GM11168 (cell line): ENCODE measurements at regions not wholly inside any gene's neighbourhood (a gene's known extent, or its start where the extent isn't known, plus 50 kb on each side); places are given as distances from the start of the nearest gene placed in this dataset.

Source experiments
- in situ Hi-C: fragments of 300-500 bp; cut with MboI; formaldehyde crosslinking; loops from one replicate; pipeline ENCODE4 v1.12.0; 2022; ENCODE audit warnings: low sequenced_read_pairs; ENCODE audit not compliant: unreplicated experiment

DNA sequence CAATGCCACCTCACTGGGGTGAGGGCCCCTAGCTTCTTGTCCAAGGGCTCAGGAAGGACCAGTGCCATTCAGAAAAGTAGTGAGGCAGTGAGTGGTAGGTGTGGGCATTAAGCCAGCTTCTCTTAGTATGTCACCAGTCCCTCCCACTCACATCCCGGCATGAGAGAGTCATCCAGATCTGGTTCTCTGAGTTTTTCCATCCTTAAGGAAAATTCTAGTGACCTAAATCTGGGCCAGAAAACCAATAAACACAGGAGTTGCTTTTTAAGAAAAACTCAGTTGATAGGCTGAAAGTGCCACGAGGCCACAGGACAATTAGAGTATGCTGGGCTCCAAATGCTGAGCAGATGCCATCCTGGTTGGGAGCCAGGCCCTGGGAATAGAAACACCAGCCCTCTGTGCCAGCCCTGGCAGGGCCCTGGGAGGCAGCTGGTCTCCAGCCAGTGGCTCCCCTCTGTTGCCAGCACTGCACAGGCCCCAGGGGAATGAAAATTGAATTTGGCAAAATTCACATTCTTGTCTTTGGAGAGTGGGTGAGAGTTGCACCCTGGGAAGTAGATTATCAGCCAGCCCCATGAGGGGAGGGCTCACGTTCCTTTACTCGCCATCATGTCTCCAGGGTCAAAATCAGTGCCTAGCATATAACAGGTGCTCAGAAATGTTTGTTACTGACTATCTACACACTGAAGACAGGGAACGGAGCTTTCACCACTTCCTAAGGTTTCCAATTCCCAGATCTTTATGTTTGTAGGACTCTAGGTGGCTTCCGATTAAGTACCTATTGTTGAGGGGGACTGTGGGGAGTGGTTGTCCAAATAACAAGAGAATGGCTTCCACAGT, 52.8 kb downstream of the FAM43A start:
- in situ Hi-C loops, result no loop called here

- in situ Hi-C loops, result no loop called here
Observed at GRCh38 chr3:194739498-194740284, 54.0 kb downstream of the FAM43A start.

DNA sequence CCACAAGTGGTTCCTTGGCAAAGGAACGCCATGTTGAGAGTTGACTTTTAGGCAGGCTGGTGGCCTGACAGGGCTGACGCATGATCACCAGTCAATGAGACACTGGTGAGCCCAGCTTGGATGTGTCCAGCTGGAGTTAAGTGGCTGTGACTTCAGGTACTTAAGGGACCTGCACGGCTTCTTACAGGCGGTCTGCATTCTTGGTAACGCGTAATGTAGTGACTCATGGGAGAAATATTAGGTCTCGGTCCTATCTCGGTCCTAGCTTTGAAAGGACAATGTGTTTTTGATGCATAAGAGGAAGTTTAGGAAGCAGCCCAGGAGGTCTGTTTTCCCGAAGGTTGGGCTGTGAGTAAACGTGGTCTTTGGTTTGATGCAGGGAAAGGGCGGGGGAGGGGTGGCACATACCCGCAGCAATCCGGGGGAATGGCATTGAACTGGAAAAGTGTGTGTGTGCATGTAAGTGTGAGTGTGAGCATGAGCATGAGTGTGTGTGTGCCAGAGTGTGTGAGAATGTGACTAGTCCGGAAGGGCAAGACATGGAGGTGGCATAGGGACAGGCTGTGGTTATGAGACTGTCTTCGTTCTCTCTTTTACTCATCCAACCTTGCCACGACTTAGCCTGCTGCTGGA, 55.3 kb downstream of the FAM43A start:
- in situ Hi-C loops, result no loop called here

- in situ Hi-C loops, result no loop called here
Observed at GRCh38 chr3:194741916-194742315, 56.2 kb downstream of the FAM43A start.

GRCh38 chr3:194744826-194745225, 59.1 kb downstream of the FAM43A start:
- in situ Hi-C loops, result no loop called here

DNA sequence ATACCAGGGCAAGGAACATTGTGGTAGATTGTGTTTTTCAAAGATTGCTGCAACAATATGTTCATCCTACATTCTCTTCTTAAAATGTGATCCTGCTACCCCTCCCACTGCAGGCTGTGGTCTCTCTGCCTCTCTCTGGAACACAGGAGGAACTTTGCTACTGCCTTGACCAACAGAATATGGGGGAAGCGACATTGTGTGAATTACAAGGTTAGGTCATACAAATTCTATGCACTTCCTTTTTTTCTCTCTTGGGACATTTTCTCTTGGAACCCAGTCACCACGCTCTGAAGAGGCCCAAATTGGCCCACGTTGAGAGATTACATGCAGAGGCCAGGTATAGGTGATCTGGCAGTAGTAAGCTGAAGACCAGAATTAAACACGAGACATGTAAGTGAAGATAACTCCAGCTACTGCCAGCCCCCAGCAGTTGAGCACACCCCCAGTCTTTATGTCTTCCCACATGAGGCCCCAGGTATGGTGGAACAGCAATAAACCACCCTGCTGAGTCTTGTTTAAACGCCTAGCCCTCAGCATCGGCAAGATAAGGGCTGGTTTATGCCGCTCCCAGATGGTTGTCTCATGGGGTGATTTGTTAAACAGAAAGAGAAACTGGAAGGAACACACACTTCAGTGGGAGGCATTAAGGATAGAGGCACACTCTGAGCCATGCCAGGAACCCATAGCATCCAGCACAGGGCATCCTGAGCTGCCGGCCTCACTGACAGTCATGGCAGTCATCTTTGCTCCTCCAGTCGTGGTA, 59.9 kb downstream of the FAM43A start:
- in situ Hi-C loops, result no loop called here

- in situ Hi-C loops, result no loop called here
Observed at GRCh38 chr3:194748225-194748624, 62.5 kb downstream of the FAM43A start.

DNA sequence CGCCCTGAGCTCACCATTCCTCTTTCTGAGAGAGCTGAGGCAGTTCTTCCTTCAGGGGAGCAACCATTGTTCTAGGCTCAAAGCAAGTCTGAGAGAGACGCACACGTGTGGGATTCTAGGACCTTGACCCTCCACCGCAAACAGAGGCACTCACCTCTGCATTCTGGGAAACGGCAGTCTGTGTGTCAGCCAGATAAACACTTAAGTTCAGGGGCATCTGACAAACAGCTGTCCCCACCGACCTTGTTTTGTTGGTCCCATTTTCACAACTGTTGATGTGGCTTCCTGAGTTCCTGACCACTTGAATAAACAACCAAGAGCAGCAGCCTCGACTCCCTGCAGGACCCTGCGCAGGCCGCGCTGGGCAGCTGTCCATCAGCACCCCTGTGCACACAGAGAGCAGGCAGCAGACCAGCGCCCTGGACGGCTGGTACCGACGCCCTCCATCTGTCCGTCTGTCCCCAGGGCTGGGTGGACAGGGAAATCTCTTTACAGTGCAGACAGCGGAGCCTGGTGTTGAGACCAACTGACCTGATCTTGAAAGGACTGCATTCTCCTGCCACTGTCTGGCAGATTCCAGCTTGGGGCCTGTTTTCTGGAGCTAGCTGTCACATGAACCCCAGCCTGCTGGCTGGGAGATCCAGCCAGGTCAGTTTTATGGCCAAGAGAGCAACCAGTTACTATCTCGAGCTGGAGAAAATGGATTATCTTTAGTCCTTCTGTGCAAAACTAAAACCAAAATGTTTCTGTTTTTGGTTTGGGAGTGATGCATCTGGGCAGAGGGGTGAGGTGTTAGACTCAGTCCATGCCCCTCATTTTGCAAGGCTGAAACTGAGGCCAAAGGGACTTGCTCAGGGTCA, 64.2 kb downstream of the FAM43A start:
- in situ Hi-C loops, result no loop called here

GRCh38 chr3:194750491-194750828, 64.8 kb downstream of the FAM43A start:
- in situ Hi-C loops, result no loop called here

DNA sequence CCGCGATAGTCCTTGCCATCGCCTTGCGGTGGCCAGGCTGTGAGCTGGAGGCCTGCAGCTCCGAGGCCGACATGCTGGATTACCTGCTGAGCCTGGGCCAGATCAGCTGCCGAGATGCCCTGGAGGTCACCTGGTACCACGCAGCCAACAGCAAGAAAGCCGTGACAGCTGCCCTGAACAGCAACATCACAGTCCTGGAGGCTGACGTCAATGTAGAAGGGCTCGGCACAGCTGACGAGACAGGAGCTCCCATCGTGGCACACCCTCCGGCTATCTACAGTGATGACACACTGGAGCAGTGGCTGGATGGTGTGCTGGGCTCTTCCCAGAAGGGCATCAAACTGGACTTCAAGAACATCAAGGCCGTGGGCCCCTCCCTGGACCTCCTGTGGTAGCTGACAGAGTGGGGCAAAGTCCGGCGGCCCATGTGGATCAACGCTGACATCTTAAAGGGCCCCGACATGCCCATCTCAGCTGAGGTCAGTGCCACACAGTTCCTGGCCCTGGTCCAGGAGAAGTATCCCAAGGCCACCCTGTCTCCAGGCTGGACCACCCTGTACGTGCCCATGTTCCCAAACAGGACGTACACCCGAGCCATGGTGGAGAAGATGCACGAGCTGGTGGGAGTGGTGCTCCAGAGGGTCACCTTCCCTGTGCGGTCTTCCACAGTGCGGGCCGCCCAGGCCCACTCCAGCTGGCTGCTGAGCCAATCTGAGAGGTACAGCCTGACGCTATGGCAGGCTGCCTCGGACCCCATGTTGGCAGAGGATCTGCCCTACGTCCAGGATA, 70.2 kb downstream of the FAM43A start:
- in situ Hi-C loops, result no loop called here

GRCh38 chr3:194756460-194756779, 70.7 kb downstream of the FAM43A start:
- in situ Hi-C loops, result no loop called here

- in situ Hi-C loops, result no loop called here
Observed at GRCh38 chr3:194756791-194757325, 71.2 kb downstream of the FAM43A start.

DNA sequence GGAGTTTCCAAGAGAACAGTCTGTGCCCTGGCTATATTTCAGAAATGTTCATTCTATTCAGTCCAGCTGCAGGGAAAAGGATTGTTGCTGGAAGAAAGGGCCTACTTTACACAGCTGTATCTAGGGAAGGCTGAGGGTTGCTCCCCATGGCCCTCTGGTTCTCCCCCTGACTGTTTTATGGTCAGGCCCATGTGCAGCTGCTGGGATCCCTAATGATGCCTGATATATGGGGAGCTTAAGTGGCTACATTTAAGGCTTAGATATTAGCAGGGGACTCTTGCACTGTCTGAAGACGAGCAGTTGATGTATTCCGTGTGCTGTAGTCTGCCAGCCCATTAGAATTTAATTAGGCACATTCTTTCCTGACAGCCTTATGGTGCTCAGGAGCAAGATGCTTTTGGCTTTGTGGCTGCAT, 72.0 kb downstream of the FAM43A start:
- in situ Hi-C loops, result no loop called here

GRCh38 chr3:194758716-194759115, 73.0 kb downstream of the FAM43A start:
- in situ Hi-C loops, result no loop called here

DNA sequence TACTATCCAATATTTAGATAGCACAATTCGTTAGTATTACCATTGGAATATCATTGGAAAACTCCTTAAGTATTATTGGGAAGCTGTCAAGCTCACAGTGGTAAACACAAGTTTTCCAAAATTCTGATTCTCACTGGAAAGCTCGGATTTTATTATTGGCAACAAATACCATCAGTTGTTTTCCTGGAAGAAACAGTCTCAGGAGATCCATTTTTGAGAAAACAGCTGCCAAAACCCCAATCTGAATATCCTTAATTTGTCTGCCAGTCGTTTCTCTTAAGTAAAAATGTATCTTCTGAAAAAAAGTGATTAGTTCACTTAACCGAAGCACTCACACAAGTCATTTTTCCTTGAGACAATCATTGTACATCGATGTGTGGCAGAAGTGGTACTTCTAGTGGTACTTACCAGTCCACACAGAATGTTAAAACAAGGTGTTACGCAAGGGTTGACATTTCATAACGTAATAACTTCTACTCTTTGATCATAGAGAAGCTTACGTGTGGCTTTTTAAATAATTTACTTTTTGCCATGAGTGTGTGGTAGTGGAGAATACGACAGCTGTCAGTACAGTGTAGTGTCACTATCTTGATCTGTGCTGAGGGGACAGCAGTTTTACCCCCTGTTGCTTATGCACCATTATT, 74.9 kb downstream of the FAM43A start:
- in situ Hi-C loops, result no loop called here

GRCh38 chr3:194761384-194761783, 75.7 kb downstream of the FAM43A start:
- in situ Hi-C loops, result no loop called here

DNA sequence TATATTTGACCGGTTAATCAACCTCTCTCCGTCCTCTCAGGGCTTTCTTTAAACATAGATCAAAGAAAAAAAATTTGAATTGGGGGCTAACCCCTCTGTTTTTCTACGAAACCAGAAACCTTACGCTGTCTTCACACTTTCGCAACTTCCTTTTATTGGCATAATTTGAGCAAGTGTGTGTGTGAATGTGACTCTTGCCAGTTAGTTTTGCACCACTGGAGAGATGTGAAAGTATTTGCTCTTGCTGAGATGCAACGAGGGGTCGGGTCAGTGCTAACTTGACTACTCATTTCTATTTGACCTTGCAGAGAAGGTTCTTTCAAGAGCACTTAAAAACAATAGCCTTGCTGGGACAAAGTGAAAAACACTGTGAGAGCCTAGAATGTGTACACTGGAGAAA, 81.2 kb downstream of the FAM43A start:
- in situ Hi-C loops, result no loop called here
